ENCODE measurements at regions not wholly inside any gene's neighbourhood (a gene's known extent, or its start where the extent isn't known, plus 50 kb on each side); places are given as distances from the start of the nearest gene placed in this dataset.

- no peak for TF ChIP-seq CTCF (IDR thresholded peaks at IDR 0.05; ENCODE audit: extremely low read depth, missing control alignments)
- DNase-seq (ENCODE audit: low spot score), result no peak
Measured at GRCh38 chr1:80988926-80989325, 811.8 kb upstream of the ADGRL2 start.

- no peak for DNase-seq (ENCODE audit: low spot score)
- no peak for TF ChIP-seq CTCF (IDR thresholded peaks at IDR 0.05; ENCODE audit: extremely low read depth, missing control alignments)
Measured at GRCh38 chr1:80987824-80988223, 812.9 kb upstream of the ADGRL2 start.

- TF ChIP-seq CTCF (IDR thresholded peaks at IDR 0.05; ENCODE audit: extremely low read depth, missing control alignments), result no peak
- DNase-seq (ENCODE audit: low spot score), result no peak
Measured at GRCh38 chr1:80987106-80987505, 813.6 kb upstream of the ADGRL2 start.

- no peak for DNase-seq (ENCODE audit: low spot score)
- TF ChIP-seq CTCF (IDR thresholded peaks at IDR 0.05; ENCODE audit: extremely low read depth, missing control alignments), result no peak
Measured at GRCh38 chr1:80982831-80983230, 817.9 kb upstream of the ADGRL2 start.

GRCh38 chr1:80973101-80973500 lies 827.6 kb upstream of the ADGRL2 start:
- DNase-seq (ENCODE audit: low spot score), result no peak
- no peak for TF ChIP-seq CTCF (IDR thresholded peaks at IDR 0.05; ENCODE audit: extremely low read depth, missing control alignments)

- no peak for DNase-seq (ENCODE audit: low spot score)
- TF ChIP-seq CTCF (IDR thresholded peaks at IDR 0.05; ENCODE audit: extremely low read depth, missing control alignments), result no peak
Measured at GRCh38 chr1:80966266-80966665, 834.5 kb upstream of the ADGRL2 start.

GRCh38 chr1:80962564-80962963 lies 838.2 kb upstream of the ADGRL2 start:
- TF ChIP-seq CTCF (IDR thresholded peaks at IDR 0.05; ENCODE audit: extremely low read depth, missing control alignments), result no peak
- no peak for DNase-seq (ENCODE audit: low spot score)
